ENCODE measurements at regions not wholly inside any gene's neighbourhood (a gene's known extent, or its start where the extent isn't known, plus 50 kb on each side); places are given as distances from the start of the nearest gene placed in this dataset.

GRCh38 chr10:130859427-130859826, 452.1 kb downstream of the TCERG1L start:
- TF ChIP-seq CTCF (IDR thresholded peaks at IDR 0.05 in 8 of 11, conservative IDR thresholded peaks at IDR 0.05 in 3 of 11) (no peak), POLR2A (IDR thresholded peaks at IDR 0.05) (no peak), POLR2AphosphoS5 (IDR thresholded peaks at IDR 0.05) (no peak)
